ENCODE measurements at regions not wholly inside any gene's neighbourhood (a gene's known extent, or its start where the extent isn't known, plus 50 kb on each side); places are given as distances from the start of the nearest gene placed in this dataset.

DNA sequence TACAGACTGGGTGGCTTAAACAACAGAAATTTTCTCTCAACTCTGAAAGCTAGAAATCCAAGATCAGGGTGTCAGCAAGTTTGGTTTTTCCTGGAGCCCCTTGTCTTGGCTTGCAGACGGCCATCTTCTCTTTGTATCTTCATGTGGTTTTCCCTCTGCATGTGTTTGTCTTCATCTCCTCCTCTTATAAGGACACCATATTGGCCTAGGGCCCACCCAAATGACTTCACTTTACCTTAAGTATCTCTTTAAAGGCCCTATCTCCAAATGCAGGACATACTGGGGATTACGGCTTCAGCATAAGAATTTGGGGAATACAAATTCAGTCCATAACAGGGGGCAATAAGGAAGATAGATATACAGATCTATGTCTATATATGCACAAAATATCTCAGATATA, 187.9 kb downstream of the MTCL1 start:
- H3K4me3 ChIP-seq: no peak overlapping the region
- H3K27ac ChIP-seq: no peak overlapping the region
- TF ChIP-seq EP300 (IDR thresholded peaks at IDR 0.05) (no peak), POLR2AphosphoS5 (IDR thresholded peaks at IDR 0.05) (no peak), POLR2A (IDR thresholded peaks at IDR 0.05) (no peak)
- TF ChIP-seq, protein P1, sequence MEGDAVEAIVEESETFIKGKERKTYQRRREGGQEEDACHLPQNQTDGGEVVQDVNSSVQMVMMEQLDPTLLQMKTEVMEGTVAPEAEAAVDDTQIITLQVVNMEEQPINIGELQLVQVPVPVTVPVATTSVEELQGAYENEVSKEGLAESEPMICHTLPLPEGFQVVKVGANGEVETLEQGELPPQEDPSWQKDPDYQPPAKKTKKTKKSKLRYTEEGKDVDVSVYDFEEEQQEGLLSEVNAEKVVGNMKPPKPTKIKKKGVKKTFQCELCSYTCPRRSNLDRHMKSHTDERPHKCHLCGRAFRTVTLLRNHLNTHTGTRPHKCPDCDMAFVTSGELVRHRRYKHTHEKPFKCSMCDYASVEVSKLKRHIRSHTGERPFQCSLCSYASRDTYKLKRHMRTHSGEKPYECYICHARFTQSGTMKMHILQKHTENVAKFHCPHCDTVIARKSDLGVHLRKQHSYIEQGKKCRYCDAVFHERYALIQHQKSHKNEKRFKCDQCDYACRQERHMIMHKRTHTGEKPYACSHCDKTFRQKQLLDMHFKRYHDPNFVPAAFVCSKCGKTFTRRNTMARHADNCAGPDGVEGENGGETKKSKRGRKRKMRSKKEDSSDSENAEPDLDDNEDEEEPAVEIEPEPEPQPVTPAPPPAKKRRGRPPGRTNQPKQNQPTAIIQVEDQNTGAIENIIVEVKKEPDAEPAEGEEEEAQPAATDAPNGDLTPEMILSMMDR (IDR thresholded peaks at IDR 0.05): no peak
- H3K4me1 ChIP-seq: no peaks in the 10 kb centered on the region
- WGBS, 2 donors: 89 to 91% methylated on average over 2 of the region's 2 CpGs
- no peak for DNase-seq
- no peaks in the 10 kb centered on the region for H3K36me3 ChIP-seq
- no peak for ATAC-seq (ENCODE audit: low FRiP score in 2 of 2)
- H3K27me3 ChIP-seq: no peaks in the 10 kb centered on the region
- H3K9me3 ChIP-seq: no peaks in the 10 kb centered on the region

DNA sequence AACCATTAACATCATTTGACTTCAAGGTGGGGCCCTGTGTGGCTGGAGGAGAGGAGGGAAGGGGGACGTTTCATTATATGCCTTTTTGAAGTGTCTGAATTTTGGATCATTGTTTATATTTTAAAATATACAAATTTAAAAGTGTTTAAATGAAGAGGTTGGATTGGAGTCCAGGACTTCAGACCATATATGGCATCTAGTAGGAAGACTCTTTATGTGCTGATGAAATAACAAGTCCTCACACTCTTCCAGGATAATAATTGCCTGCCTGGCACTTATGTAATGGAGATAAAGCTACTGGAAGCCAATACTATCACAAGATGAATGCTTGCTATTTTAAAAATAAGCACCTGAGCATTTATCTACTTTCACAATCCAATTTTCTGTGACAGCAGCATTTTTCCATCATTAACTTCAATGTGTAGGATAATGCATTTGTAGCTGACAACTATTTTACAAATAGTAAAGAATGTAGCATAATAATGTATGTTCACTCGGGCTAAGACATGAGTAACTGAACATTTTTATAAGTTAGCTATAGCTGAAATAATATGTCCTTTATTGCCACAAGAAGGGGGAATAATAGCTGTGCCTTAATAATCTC, 188.4 kb downstream of the MTCL1 start:
- WGBS, 2 donors: 65 to 73% methylated on average over 2 of the region's 2 CpGs
- no peaks in the 10 kb centered on the region for H3K4me1 ChIP-seq
- H3K27me3 ChIP-seq: no peaks in the 10 kb centered on the region
- H3K36me3 ChIP-seq: no peaks in the 10 kb centered on the region
- H3K4me3 ChIP-seq: no peak overlapping the region
- no peaks in the 10 kb centered on the region for H3K9me3 ChIP-seq
- no peak for ATAC-seq (ENCODE audit: low FRiP score in 2 of 2)
- DNase-seq: no peak
- TF ChIP-seq, protein P1 (IDR thresholded peaks at IDR 0.05): no peak
- no peak overlapping the region for H3K27ac ChIP-seq

DNA sequence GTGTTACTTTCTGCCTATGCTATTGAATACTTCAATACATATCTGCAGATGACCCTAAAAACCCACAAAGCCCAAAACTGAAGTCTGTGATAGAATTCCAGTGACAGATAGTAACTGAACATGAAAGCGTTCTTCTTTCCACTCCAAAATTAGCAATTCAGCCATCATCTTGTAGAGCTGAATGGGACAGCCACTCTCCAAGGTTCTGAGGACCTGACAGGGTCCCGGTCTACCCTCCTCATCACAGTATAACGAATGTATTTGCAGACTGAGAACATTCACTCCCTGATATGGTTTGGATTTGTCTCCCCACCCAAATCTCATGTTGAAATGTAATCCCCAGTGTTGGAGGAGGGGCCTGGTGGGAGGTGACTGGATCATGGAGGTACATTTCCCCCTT, 189.5 kb downstream of the MTCL1 start:
- no peaks in the 10 kb centered on the region for H3K9me3 ChIP-seq
- no peaks in the 10 kb centered on the region for H3K27me3 ChIP-seq
- no peak overlapping the region for H3K27ac ChIP-seq
- no peaks in the 10 kb centered on the region for H3K36me3 ChIP-seq
- ATAC-seq (ENCODE audit: low FRiP score in 2 of 2) (no peak), DNase-seq (no peak)
- no peak overlapping the region for H3K4me3 ChIP-seq
- 82 to 91% methylated on average over 3 of the region's 3 CpGs for WGBS, 2 donors
- no peaks in the 10 kb centered on the region for H3K4me1 ChIP-seq
- TF ChIP-seq POLR2A (IDR thresholded peaks at IDR 0.05): no peak
- no peak for TF ChIP-seq POLR2AphosphoS5 (IDR thresholded peaks at IDR 0.05)
- TF ChIP-seq EP300 (IDR thresholded peaks at IDR 0.05): no peak
- TF ChIP-seq, protein P1 (IDR thresholded peaks at IDR 0.05): no peak

DNA sequence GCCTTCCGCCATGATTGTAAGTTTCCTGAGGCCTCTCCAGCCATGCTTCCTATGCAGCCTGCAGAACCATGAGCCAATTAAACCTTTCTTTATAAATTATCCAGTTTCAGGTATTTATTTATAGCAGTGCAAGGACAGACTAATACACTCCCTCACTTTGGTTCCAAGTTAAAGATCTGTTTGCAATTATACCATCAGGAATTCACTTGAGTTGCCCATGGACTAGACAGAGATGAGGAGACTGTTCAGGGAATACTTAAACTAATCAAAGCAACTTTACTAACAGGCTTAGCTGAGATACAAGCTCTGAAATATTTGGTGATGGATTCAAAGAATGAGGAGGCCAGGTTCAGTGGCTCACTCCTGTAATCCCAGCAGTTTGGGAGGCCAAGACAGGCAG, 190.0 kb downstream of the MTCL1 start:
- no peaks in the 10 kb centered on the region for H3K4me1 ChIP-seq
- TF ChIP-seq EP300 (IDR thresholded peaks at IDR 0.05) (no peak), POLR2A (IDR thresholded peaks at IDR 0.05) (no peak), POLR2AphosphoS5 (IDR thresholded peaks at IDR 0.05) (no peak)
- TF ChIP-seq, protein P1 (IDR thresholded peaks at IDR 0.05): no peak
- ATAC-seq (ENCODE audit: low FRiP score in 2 of 2) (no peak), DNase-seq (no peak)
- H3K4me3 ChIP-seq: no peak overlapping the region
- no peaks in the 10 kb centered on the region for H3K27me3 ChIP-seq
- H3K36me3 ChIP-seq: no peaks in the 10 kb centered on the region
- H3K27ac ChIP-seq: no peak overlapping the region
- 94 to 96% methylated on average over 1 of the region's 1 CpG for WGBS, 2 donors
- H3K9me3 ChIP-seq: no peaks in the 10 kb centered on the region

DNA sequence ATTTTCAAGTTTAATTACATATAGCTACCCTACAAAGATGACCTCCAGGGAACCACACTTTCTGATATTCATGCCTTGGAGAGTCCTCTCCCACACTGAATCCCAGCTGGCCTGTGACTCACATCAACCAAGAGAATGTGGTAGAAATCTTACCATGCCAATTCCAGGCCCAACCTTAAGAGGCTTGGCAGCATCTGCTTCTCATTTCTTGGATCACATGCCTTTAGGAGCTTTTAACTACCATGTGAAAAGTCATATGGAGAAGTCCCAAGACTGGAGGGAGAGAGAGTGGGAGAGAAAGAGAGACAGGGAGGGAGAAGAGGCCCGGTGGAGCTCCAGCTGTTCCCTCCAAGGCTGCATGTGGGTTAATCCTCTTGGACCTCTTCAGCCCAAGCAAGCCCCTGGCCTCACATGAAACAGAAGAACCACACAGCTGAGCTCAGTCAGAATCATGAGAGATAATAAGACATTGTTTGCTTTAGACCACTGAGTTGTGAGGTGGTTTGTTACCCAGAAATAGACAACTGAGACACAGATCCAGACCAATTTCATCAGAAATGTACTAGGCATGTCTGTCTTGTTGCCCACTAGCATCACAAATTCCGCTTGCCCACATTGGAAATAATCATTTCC, 190.7 kb downstream of the MTCL1 start:
- no peak for TF ChIP-seq POLR2AphosphoS5 (IDR thresholded peaks at IDR 0.05)
- TF ChIP-seq POLR2A (IDR thresholded peaks at IDR 0.05): no peak
- Histone ChIP-seq H3K36me3 (no peaks in the 10 kb centered on the region), H3K4me3 (no peak overlapping the region), H3K27ac (no peak overlapping the region), H3K9me3 (no peaks in the 10 kb centered on the region), H3K4me1 (no peaks in the 10 kb centered on the region), H3K27me3 (no peaks in the 10 kb centered on the region)
- WGBS, 2 donors: 45 to 65% methylated on average over 2 of the region's 2 CpGs
- ATAC-seq (ENCODE audit: low FRiP score in 2 of 2) (no peak), DNase-seq (no peak)
